H9 (cell line): ENCODE measurements at regions not wholly inside any gene's neighbourhood (a gene's known extent, or its start where the extent isn't known, plus 50 kb on each side); places are given as distances from the start of the nearest gene placed in this dataset.
A peak's percentile ranks its signal among the peaks of the same experiment; 100 is the strongest.

Experiments used
- DNase-seq: peaks from one replicate; pipeline ENCODE4 v3.0.0-alpha.2; 2017
- H2AFZ ChIP-seq: one replicate; pipeline ENCODE4 v1.6.1; 2013; ENCODE audit warnings: mild to moderate bottlenecking, low read length, control low read depth, moderate library complexity
- H2AK5ac ChIP-seq: 2 replicates; pipeline ENCODE4 v1.6.1; 2013; ENCODE audit warnings: low read length, control low read depth, mixed read lengths; ENCODE audit not compliant: insufficient read length
- H2BK120ac ChIP-seq: one replicate; pipeline ENCODE4 v1.6.1; 2013; ENCODE audit warnings: low read depth, mild to moderate bottlenecking, low read length, control low read depth, inconsistent platforms; ENCODE audit not compliant: poor library complexity, severe bottlenecking
- H2BK12ac ChIP-seq: 2 replicates; pipeline ENCODE4 v1.6.1; 2013; ENCODE audit warnings: low read length, control low read depth, mixed read lengths, low read depth; ENCODE audit not compliant: insufficient read length
- H2BK15ac ChIP-seq: 2 replicates; pipeline ENCODE4 v1.6.1; 2013; ENCODE audit warnings: low read depth, low read length, control low read depth
- H2BK20ac ChIP-seq: one replicate; pipeline ENCODE4 v1.6.1; 2013; ENCODE audit warnings: low read depth, mild to moderate bottlenecking, low read length, control low read depth, inconsistent platforms; ENCODE audit not compliant: poor library complexity, severe bottlenecking
- H2BK5ac ChIP-seq: 2 replicates; pipeline ENCODE4 v1.6.1; 2013; ENCODE audit warnings: low read length, control low read depth, mixed read lengths; ENCODE audit not compliant: insufficient read length
- H3K14ac ChIP-seq: 2 replicates; pipeline ENCODE4 v1.6.1; 2013; ENCODE audit warnings: low read length, control low read depth; ENCODE audit not compliant: insufficient read depth
- H3K18ac ChIP-seq: 2 replicates; pipeline ENCODE4 v1.6.1; 2013; ENCODE audit warnings: low read depth, mild to moderate bottlenecking, mixed read lengths, low read length, control low read depth; ENCODE audit not compliant: insufficient read length
- H3K23ac ChIP-seq: 2 replicates; pipeline ENCODE4 v1.6.1; 2013; ENCODE audit warnings: low read length, control low read depth, mixed read lengths, low read depth; ENCODE audit not compliant: insufficient read length
- H3K23me2 ChIP-seq: 2 replicates; pipeline ENCODE4 v1.6.1; 2013; ENCODE audit warnings: low read depth, mild to moderate bottlenecking, mixed read lengths, low read length, control low read depth; ENCODE audit not compliant: insufficient read length, poor library complexity, severe bottlenecking
- H3K27ac ChIP-seq: 2 replicates; pipeline ENCODE4 v1.5.1; 2013; ENCODE audit warnings: low read length, control low read depth, mixed read lengths, low read depth; ENCODE audit not compliant: insufficient read length
- H3K27me3 ChIP-seq: 2 replicates; pipeline ENCODE4 v1.6.1; 2013; ENCODE audit warnings: low read length, control low read depth, inconsistent platforms; ENCODE audit not compliant: insufficient read depth
- H3K4ac ChIP-seq: 2 replicates; pipeline ENCODE4 v1.6.1; 2013; ENCODE audit warnings: low read depth, mild to moderate bottlenecking, control low read depth, inconsistent platforms, low read length, moderate library complexity
- H3K4me1 ChIP-seq: 2 replicates; pipeline ENCODE4 v1.6.1; 2013; ENCODE audit warnings: low read length, control low read depth, inconsistent platforms; ENCODE audit not compliant: insufficient read depth
- H3K4me2 ChIP-seq: 2 replicates; pipeline ENCODE4 v1.6.1; 2013; ENCODE audit warnings: low read length, control low read depth, mixed read lengths; ENCODE audit not compliant: insufficient read length, insufficient read depth
- H3K56ac ChIP-seq: 2 replicates; pipeline ENCODE4 v1.6.1; 2013; ENCODE audit warnings: low read depth, mild to moderate bottlenecking, mixed read lengths, low read length, control low read depth; ENCODE audit not compliant: insufficient read length
- H3K79me1 ChIP-seq: 2 replicates; pipeline ENCODE4 v1.6.1; 2013; ENCODE audit warnings: low read depth, mild to moderate bottlenecking, moderate library complexity, low read length, control low read depth, inconsistent platforms; ENCODE audit not compliant: insufficient read depth, poor library complexity, severe bottlenecking
- H3K79me2 ChIP-seq: 2 replicates; pipeline ENCODE4 v1.6.1; 2013; ENCODE audit warnings: low read length, control low read depth, inconsistent platforms; ENCODE audit not compliant: insufficient read depth
- H3K9ac ChIP-seq: 2 replicates; pipeline ENCODE4 v1.6.1; 2013; ENCODE audit warnings: low read length, control low read depth, mixed read lengths; ENCODE audit not compliant: insufficient read length; ENCODE audit errors: extremely low read depth
- H3K9me3 ChIP-seq: one replicate; pipeline ENCODE4 v1.6.1; 2013; ENCODE audit warnings: low read depth, low read length, inconsistent platforms; ENCODE audit not compliant: control insufficient read depth
- H3T11ph ChIP-seq: one replicate; pipeline ENCODE4 v1.6.1; 2013; ENCODE audit warnings: mild to moderate bottlenecking, low read length, control low read depth, inconsistent platforms
- H4K20me1 ChIP-seq: one replicate; pipeline ENCODE4 v1.6.1; 2013; ENCODE audit not compliant: control insufficient read depth, insufficient read length, insufficient read depth
- H4K5ac ChIP-seq: 2 replicates; pipeline ENCODE4 v1.6.1; 2013; ENCODE audit warnings: low read depth, mild to moderate bottlenecking, mixed read lengths, low read length, control low read depth; ENCODE audit not compliant: insufficient read length
- H4K8ac ChIP-seq: replicated peaks from 2 replicates; pipeline ENCODE4 v1.6.1; 2013; ENCODE audit warnings: low read length, control low read depth, mixed read lengths, low read depth; ENCODE audit not compliant: insufficient read length
- H4K91ac ChIP-seq: 2 replicates; pipeline ENCODE4 v1.6.1; 2013; ENCODE audit warnings: low read depth, mild to moderate bottlenecking, moderate library complexity, mixed read lengths, low read length, control low read depth; ENCODE audit not compliant: insufficient read length
- H3K27ac Mint-ChIP-seq, 3 experiments: 2 replicates in 2 of 3; 3 replicates in 1 of 3; pipeline ENCODE4 v1.8.0; 2020 to 2021; ENCODE audit warnings: mixed read lengths in 3 of 3, mild to moderate bottlenecking in 1 of 3, moderate library complexity in 1 of 3
- H3K27me3 Mint-ChIP-seq: 2 replicates; pipeline ENCODE4 v1.8.0; 2021; ENCODE audit warnings: low read depth, mild to moderate bottlenecking, moderate library complexity, mixed read lengths
- H3K36me3 Mint-ChIP-seq, 3 experiments: 2 replicates in 2 of 3; 3 replicates in 1 of 3; pipeline ENCODE4 v1.8.0; 2020 to 2021; ENCODE audit warnings: low read depth in 3 of 3, mixed read lengths in 3 of 3; ENCODE audit not compliant: insufficient read depth in 1 of 3
- H3K4me1 Mint-ChIP-seq, 2 experiments: 2 replicates each; pipeline ENCODE4 v1.8.0; 2020; ENCODE audit warnings: mixed read lengths in 2 of 2
- H3K4me3 Mint-ChIP-seq, 2 experiments: 2 replicates in 1 of 2; 3 replicates in 1 of 2; pipeline ENCODE4 v1.8.0; 2020 to 2021; ENCODE audit warnings: mild to moderate bottlenecking in 2 of 2, mixed read lengths in 2 of 2, moderate library complexity in 1 of 2
- H3K9me3 Mint-ChIP-seq, 2 experiments: 2 replicates in 1 of 2; 3 replicates in 1 of 2; pipeline ENCODE4 v1.8.0; 2020; ENCODE audit warnings: mild to moderate bottlenecking in 2 of 2, mixed read lengths in 2 of 2, moderate library complexity in 1 of 2
- WGBS: extraction: QIAGEN DNeasy Blood & Tissue Kit; methylation state at CpG from one replicate; pipeline ENCODE4 v1.1.7; 2013; ENCODE audit warnings: missing lambda C conversion rate, low lambda C conversion rate, mixed read lengths; ENCODE audit not compliant: insufficient read length; ENCODE audit errors: extremely low coverage; 5-methylcytosine and 5-hydroxymethylcytosine counted together
- TF ChIP-seq, protein P1 (sequence below): fragments of 200-600 bp; sonication (generic); conservative IDR thresholded peaks from 3 replicates; pipeline ENCODE4 v1.8.0; 2021; ENCODE audit warnings: antibody characterized with exemption, mild to moderate bottlenecking

- H4K8ac ChIP-seq, result no peak overlapping the region
- no peak overlapping the region for H2BK120ac ChIP-seq
- H3K27ac ChIP-seq, result no peak overlapping the region
- H2BK5ac ChIP-seq, result no peak overlapping the region
- H3T11ph ChIP-seq, result no peak overlapping the region
- H2BK20ac ChIP-seq, result no peak overlapping the region
- H3K4me3 Mint-ChIP-seq, result no peak overlapping the region
- no peak overlapping the region for H4K5ac ChIP-seq
- whole genome bisulfite sequencing, result no CpG with 5 or more reads among the region's 13 CpGs
- H3K14ac ChIP-seq, result no peak overlapping the region; the same call in 1 of the 2 replicates
- H3K23ac ChIP-seq, result no peak overlapping the region
- H3K27me3 Mint-ChIP-seq, result peaks cover 1% of the 10 kb centered on the region
- TF ChIP-seq, protein P1, sequence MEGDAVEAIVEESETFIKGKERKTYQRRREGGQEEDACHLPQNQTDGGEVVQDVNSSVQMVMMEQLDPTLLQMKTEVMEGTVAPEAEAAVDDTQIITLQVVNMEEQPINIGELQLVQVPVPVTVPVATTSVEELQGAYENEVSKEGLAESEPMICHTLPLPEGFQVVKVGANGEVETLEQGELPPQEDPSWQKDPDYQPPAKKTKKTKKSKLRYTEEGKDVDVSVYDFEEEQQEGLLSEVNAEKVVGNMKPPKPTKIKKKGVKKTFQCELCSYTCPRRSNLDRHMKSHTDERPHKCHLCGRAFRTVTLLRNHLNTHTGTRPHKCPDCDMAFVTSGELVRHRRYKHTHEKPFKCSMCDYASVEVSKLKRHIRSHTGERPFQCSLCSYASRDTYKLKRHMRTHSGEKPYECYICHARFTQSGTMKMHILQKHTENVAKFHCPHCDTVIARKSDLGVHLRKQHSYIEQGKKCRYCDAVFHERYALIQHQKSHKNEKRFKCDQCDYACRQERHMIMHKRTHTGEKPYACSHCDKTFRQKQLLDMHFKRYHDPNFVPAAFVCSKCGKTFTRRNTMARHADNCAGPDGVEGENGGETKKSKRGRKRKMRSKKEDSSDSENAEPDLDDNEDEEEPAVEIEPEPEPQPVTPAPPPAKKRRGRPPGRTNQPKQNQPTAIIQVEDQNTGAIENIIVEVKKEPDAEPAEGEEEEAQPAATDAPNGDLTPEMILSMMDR, result peak; percentile 53
- no peak overlapping the region for H3K9ac ChIP-seq
- H3K4me2 ChIP-seq, result no peak overlapping the region
- no peak overlapping the region; a peak in 1 of 7 replicates for H3K27ac Mint-ChIP-seq
- H3K9me3 Mint-ChIP-seq, result no peaks in the 10 kb centered on the region
- no peak overlapping the region for H3K56ac ChIP-seq
- H3K9me3 ChIP-seq, result no peaks in the 10 kb centered on the region
- H2AK5ac ChIP-seq, result no peak overlapping the region
- no peaks in the 10 kb centered on the region for H3K79me1 ChIP-seq
- H3K36me3 Mint-ChIP-seq, result no peaks in the 10 kb centered on the region
- no peaks in the 10 kb centered on the region for H4K20me1 ChIP-seq
- no peak overlapping the region for H2AFZ ChIP-seq
- DNase-seq, result peak; percentile 66
- no peak overlapping the region for H2BK15ac ChIP-seq
- no peaks in the 10 kb centered on the region for H3K79me2 ChIP-seq
- H3K4ac ChIP-seq, result no peak overlapping the region
- no peak overlapping the region for H2BK12ac ChIP-seq
- H3K23me2 ChIP-seq, result no peaks in the 10 kb centered on the region
- H3K4me1 Mint-ChIP-seq, result peaks cover 41 to 50% of the 10 kb centered on the region in 2 experiments
- H3K4me1 ChIP-seq, result no peaks in the 10 kb centered on the region; the same call in 1 of the 2 replicates
- no peak overlapping the region for H3K18ac ChIP-seq
- H4K91ac ChIP-seq, result no peak overlapping the region
- no peaks in the 10 kb centered on the region for H3K27me3 ChIP-seq
These were observed 167.0 kb downstream of the MRM1 start for GRCh38 chr17:36768394-36768793.
